Liver (tissue), 8 donors: ENCODE measurements at regions not wholly inside any gene's neighbourhood (a gene's known extent, or its start where the extent isn't known, plus 50 kb on each side); places are given as distances from the start of the nearest gene placed in this dataset.

Source experiments
- DNase-seq: peaks from one replicate; pipeline ENCODE4 v3.0.0-alpha.2; 2017; ENCODE audit warnings: low spot score
- H3K27ac ChIP-seq, 2 donors: one replicate each; pipeline ENCODE4 v1.7.0; 2013; ENCODE audit warnings: inconsistent platforms in 2 of 2, low read length in 2 of 2, control low read depth in 1 of 2, low read depth in 1 of 2, mild to moderate bottlenecking in 1 of 2
- H3K27me3 ChIP-seq, 4 donors: one replicate each; pipeline versions ENCODE4 v1.6.1 to v1.7.0; 2013; ENCODE audit warnings: low read length in 3 of 4, inconsistent platforms in 1 of 4, mild to moderate bottlenecking in 1 of 4, moderate library complexity in 1 of 4; ENCODE audit not compliant: control insufficient read depth in 4 of 4, insufficient read depth in 4 of 4
- H3K36me3 ChIP-seq, 4 donors: one replicate each; pipeline versions ENCODE4 v1.6.1 to v1.7.0; 2013; ENCODE audit warnings: low read length in 3 of 4, mild to moderate bottlenecking in 3 of 4, low read depth in 1 of 4, moderate library complexity in 1 of 4; ENCODE audit not compliant: control insufficient read depth in 4 of 4, insufficient read depth in 3 of 4
- H3K4me1 ChIP-seq, 4 donors: one replicate each; pipeline versions ENCODE4 v1.6.1 to v1.7.0; 2013; ENCODE audit warnings: low read length in 3 of 4, mild to moderate bottlenecking in 3 of 4, moderate library complexity in 1 of 4; ENCODE audit not compliant: control insufficient read depth in 4 of 4, insufficient read depth in 4 of 4
- H3K4me3 ChIP-seq, 3 donors: one replicate each; pipeline versions ENCODE4 v1.6.1 to v1.7.0; 2013; ENCODE audit warnings: low read length in 3 of 3, control low read depth in 1 of 3, low read depth in 1 of 3, mild to moderate bottlenecking in 1 of 3
- H3K9ac ChIP-seq, 2 donors: one replicate each; pipeline ENCODE4 v1.7.0; 2013; ENCODE audit warnings: low read length in 2 of 2, mild to moderate bottlenecking in 2 of 2, moderate library complexity in 2 of 2, control low read depth in 1 of 2, low read depth in 1 of 2
- H3K9me3 ChIP-seq, 4 donors: one replicate each; pipeline versions ENCODE4 v1.6.1 to v1.7.0; 2013; ENCODE audit warnings: low read length in 3 of 4; ENCODE audit not compliant: control insufficient read depth in 4 of 4
- ATF3 ChIP-seq: IDR thresholded peaks from 2 replicates; pipeline ENCODE4 v1.6.1; 2016; ENCODE audit warnings: antibody characterized with exemption
- CTCF ChIP-seq: fragments of 150-350 bp; IDR thresholded peaks from 2 replicates; pipeline ENCODE4 v1.5.1; 2017; ENCODE audit warnings: improper control_type of control experiment, low read depth, low read length; ENCODE audit not compliant: missing input control
- EGR1 ChIP-seq, 2 donors: IDR thresholded peaks; 2 replicates each; pipeline ENCODE4 v1.6.1; 2016 to 2018; ENCODE audit warnings: antibody characterized with exemption in 2 of 2, low read depth in 2 of 2
- FOXA2 ChIP-seq: IDR thresholded peaks from 2 replicates; pipeline ENCODE4 v1.6.1; 2016; ENCODE audit warnings: antibody characterized with exemption
- GABPA ChIP-seq, 2 donors: IDR thresholded peaks in 1 of 2; conservative IDR thresholded peaks in 1 of 2; 2 replicates each; pipeline ENCODE4 v1.6.1; 2016; ENCODE audit warnings: antibody characterized with exemption in 2 of 2, mild to moderate bottlenecking in 1 of 2, moderate library complexity in 1 of 2
- HNF4A ChIP-seq, 2 donors: conservative IDR thresholded peaks; 2 replicates each; pipeline ENCODE4 v1.6.1; 2016; ENCODE audit warnings: antibody characterized with exemption in 2 of 2, mild to moderate bottlenecking in 2 of 2
- HNF4G ChIP-seq: IDR thresholded peaks from 2 replicates; pipeline ENCODE4 v1.6.1; 2016; ENCODE audit warnings: antibody characterized with exemption
- JUND ChIP-seq, 2 donors: IDR thresholded peaks; 2 replicates each; pipeline ENCODE4 v1.6.1; 2016; ENCODE audit warnings: antibody characterized with exemption in 2 of 2
- NR2F2 ChIP-seq: IDR thresholded peaks from 2 replicates; pipeline ENCODE4 v1.6.1; 2016; ENCODE audit warnings: antibody characterized with exemption
- RXRA ChIP-seq, 2 donors: IDR thresholded peaks; 2 replicates each; pipeline ENCODE4 v1.6.1; 2017 to 2018; ENCODE audit warnings: antibody characterized with exemption in 2 of 2, mild to moderate bottlenecking in 1 of 2
- SP1 ChIP-seq: IDR thresholded peaks from 2 replicates; pipeline ENCODE4 v1.6.1; 2018; ENCODE audit warnings: antibody characterized with exemption, mild to moderate bottlenecking
- TAF1 ChIP-seq: conservative IDR thresholded peaks from 2 replicates; pipeline ENCODE4 v1.6.1; 2016; ENCODE audit warnings: antibody characterized with exemption, mild to moderate bottlenecking
- YY1 ChIP-seq: IDR thresholded peaks from 2 replicates; pipeline ENCODE4 v1.6.1; 2016; ENCODE audit warnings: antibody characterized with exemption, mild to moderate bottlenecking
- ZBTB33 ChIP-seq: IDR thresholded peaks from 2 replicates; pipeline ENCODE4 v1.6.1; 2016; ENCODE audit warnings: antibody characterized with exemption
- WGBS: extraction: QIAGEN DNeasy Blood & Tissue Kit; methylation state at CpG from one replicate; pipeline ENCODE4 v1.1.7; 2013; 5-methylcytosine and 5-hydroxymethylcytosine counted together
- donor health status: healthy.
- donor health status: healthy.
- donor health status: healthy.
- donor health status: healthy.
- donor health status: healthy.

GRCh38 chr2:123157016-123157415 lies 868.1 kb upstream of the CNTNAP5 start:
- H3K9ac ChIP-seq, result no peak overlapping the region
- no peaks in the 10 kb centered on the region for H3K27me3 ChIP-seq
- no peak for TF ChIP-seq TAF1
- no peak for TF ChIP-seq NR2F2
- TF ChIP-seq FOXA2, result no peak
- no peak for TF ChIP-seq HNF4G
- no peak for TF ChIP-seq ZBTB33
- no peak for TF ChIP-seq RXRA (IDR thresholded peaks at IDR 0.05)
- TF ChIP-seq YY1, result no peak
- H3K9me3 ChIP-seq, result no peaks in the 10 kb centered on the region
- no peak for DNase-seq
- WGBS, result 47% methylated on average over 3 of the region's 3 CpGs
- no peak overlapping the region for H3K4me3 ChIP-seq
- H3K4me1 ChIP-seq, result no peaks in the 10 kb centered on the region
- H3K27ac ChIP-seq, result no peak overlapping the region
- no peaks in the 10 kb centered on the region for H3K36me3 ChIP-seq

GRCh38 chr2:123162400-123163016 lies 862.6 kb upstream of the CNTNAP5 start:
- no peak overlapping the region for H3K9ac ChIP-seq
- no peaks in the 10 kb centered on the region for H3K36me3 ChIP-seq
- H3K4me1 ChIP-seq, result no peaks in the 10 kb centered on the region
- no peak for DNase-seq
- no peaks in the 10 kb centered on the region for H3K27me3 ChIP-seq
- no peak overlapping the region for H3K27ac ChIP-seq
- H3K4me3 ChIP-seq, result no peak overlapping the region
- TF ChIP-seq EGR1 (IDR thresholded peaks at IDR 0.05; ENCODE audit: low read depth in 2 of 2) (no peak), ATF3 (no peak), YY1 (no peak), NR2F2 (no peak), TAF1 (no peak), FOXA2 (no peak), JUND (IDR thresholded peaks at IDR 0.05) (no peak), SP1 (no peak), GABPA (IDR thresholded peaks at IDR 0.05 in 1 of 2, conservative IDR thresholded peaks at IDR 0.05 in 1 of 2) (no peak), RXRA (IDR thresholded peaks at IDR 0.05) (no peak), HNF4A (conservative IDR thresholded peaks at IDR 0.05) (no peak)
- H3K9me3 ChIP-seq, result no peaks in the 10 kb centered on the region
- WGBS, result 54% methylated on average over 1 of the region's 1 CpG

GRCh38 chr2:123163398-123163797 lies 861.7 kb upstream of the CNTNAP5 start:
- Histone ChIP-seq H3K27ac (no peak overlapping the region), H3K4me3 (no peak overlapping the region), H3K27me3 (no peaks in the 10 kb centered on the region), H3K4me1 (no peaks in the 10 kb centered on the region), H3K9me3 (no peaks in the 10 kb centered on the region), H3K36me3 (no peaks in the 10 kb centered on the region), H3K9ac (no peak overlapping the region)
- DNase-seq, result no peak
- WGBS, result 46% methylated on average over 2 of the region's 2 CpGs
- no peak for TF ChIP-seq YY1
- no peak for TF ChIP-seq HNF4G
- TF ChIP-seq RXRA (IDR thresholded peaks at IDR 0.05), result no peak
- no peak for TF ChIP-seq GABPA (IDR thresholded peaks at IDR 0.05 in 1 of 2, conservative IDR thresholded peaks at IDR 0.05 in 1 of 2)
- no peak for TF ChIP-seq CTCF
- no peak for TF ChIP-seq EGR1 (IDR thresholded peaks at IDR 0.05; ENCODE audit: low read depth in 2 of 2)
- TF ChIP-seq TAF1, result no peak
